Karpas-422 (cell line): ENCODE measurements at regions not wholly inside any gene's neighbourhood (a gene's known extent, or its start where the extent isn't known, plus 50 kb on each side); places are given as distances from the start of the nearest gene placed in this dataset.

Experiments
- DNase-seq: peaks from one replicate; pipeline ENCODE4 v3.0.0-alpha.2; 2015
- H2AFZ ChIP-seq: fragments of 200-600 bp; sonication (generic); 2 replicates; pipeline ENCODE4 v1.6.1; 2014; ENCODE audit warnings: antibody characterized with exemption, low read length, mixed read lengths
- H3K27ac ChIP-seq: fragments of 200-600 bp; sonication (generic); 2 replicates; pipeline ENCODE4 v1.5.1; 2014; ENCODE audit warnings: mild to moderate bottlenecking, low read length, moderate library complexity
- H3K27me3 ChIP-seq: fragments of 200-600 bp; sonication (generic); 2 replicates; pipeline ENCODE4 v1.6.1; 2014; ENCODE audit warnings: low read length, mixed read lengths
- H3K36me3 ChIP-seq: fragments of 200-600 bp; sonication (generic); 2 replicates; pipeline ENCODE4 v1.6.1; 2014; ENCODE audit warnings: low read length, mixed read lengths; ENCODE audit not compliant: insufficient read depth
- H3K4me1 ChIP-seq: fragments of 200-600 bp; sonication (generic); 2 replicates; pipeline ENCODE4 v1.6.1; 2014; ENCODE audit warnings: mild to moderate bottlenecking, low read length, mixed read lengths
- H3K4me2 ChIP-seq: fragments of 200-600 bp; sonication (generic); 2 replicates; pipeline ENCODE4 v1.6.1; 2014; ENCODE audit warnings: low read length, low read depth, mild to moderate bottlenecking; ENCODE audit not compliant: poor library complexity, severe bottlenecking
- H3K4me3 ChIP-seq: fragments of 200-600 bp; sonication (generic); 2 replicates; pipeline ENCODE4 v1.5.1; 2014; ENCODE audit warnings: mild to moderate bottlenecking, antibody characterized with exemption, low read length, mixed read lengths
- H3K79me2 ChIP-seq: fragments of 200-600 bp; sonication (generic); 2 replicates; pipeline ENCODE4 v1.6.1; 2014; ENCODE audit warnings: mild to moderate bottlenecking, low read length, mixed read lengths
- H3K9ac ChIP-seq: fragments of 200-600 bp; sonication (generic); 2 replicates; pipeline ENCODE4 v1.6.0; 2014; ENCODE audit warnings: low read length
- H3K9me2 ChIP-seq: fragments of 200-600 bp; sonication (generic), shearing (Covaris generic); replicated peaks from 2 replicates; pipeline ENCODE4 v1.6.0; 2014; ENCODE audit warnings: mild to moderate bottlenecking, low read length, moderate library complexity; ENCODE audit not compliant: insufficient read depth
- H3K9me3 ChIP-seq: fragments of 300-700, 200-600 bp; sonication (generic); 2 replicates; pipeline ENCODE4 v1.6.1; 2014; ENCODE audit warnings: low read length, mixed read lengths
- H4K20me1 ChIP-seq: fragments of 200-600 bp; sonication (generic); 2 replicates; pipeline ENCODE4 v1.6.1; 2014; ENCODE audit warnings: mild to moderate bottlenecking, antibody characterized with exemption, low read length, low read depth; ENCODE audit not compliant: insufficient read depth

- H2AFZ ChIP-seq = no peak overlapping the region
- no peaks in the 10 kb centered on the region for H3K27me3 ChIP-seq
- no peak overlapping the region for H3K27ac ChIP-seq
- no peak overlapping the region for H3K4me3 ChIP-seq
- no peaks in the 10 kb centered on the region for H4K20me1 ChIP-seq
- DNase-seq = no peak
- H3K9ac ChIP-seq = no peak overlapping the region
- H3K4me1 ChIP-seq = no peaks in the 10 kb centered on the region
- no peaks in the 10 kb centered on the region for H3K79me2 ChIP-seq
- H3K9me3 ChIP-seq = no peaks in the 10 kb centered on the region
- H3K4me2 ChIP-seq = no peak overlapping the region
- no peaks in the 10 kb centered on the region for H3K9me2 ChIP-seq
- no peaks in the 10 kb centered on the region for H3K36me3 ChIP-seq
Measured at GRCh38 chr1:219703368-219703639, 90.4 kb upstream of the ZC3H11B start.

DNA sequence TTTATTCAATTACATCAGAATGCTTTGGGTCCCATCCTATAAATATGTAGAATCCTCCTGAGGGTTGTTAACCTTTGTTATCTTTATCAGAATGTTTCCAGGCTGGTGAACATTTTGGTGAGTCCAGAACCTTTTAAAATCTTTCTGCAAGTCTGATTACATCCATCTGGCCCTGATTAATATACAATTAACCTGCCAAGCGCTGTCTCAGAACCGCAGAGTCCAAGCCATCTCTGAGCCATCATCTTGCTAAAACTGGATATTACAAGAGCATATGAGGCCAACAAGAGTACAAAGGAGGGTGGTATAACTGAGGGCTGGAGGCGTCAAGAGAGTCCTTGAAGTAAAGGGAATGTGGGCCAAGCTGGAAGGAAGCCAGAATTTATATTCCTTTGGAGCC lies 88.6 kb upstream of the ZC3H11B start:
- Histone ChIP-seq H3K36me3 (no peaks in the 10 kb centered on the region), H3K27ac (no peak overlapping the region), H3K27me3 (no peaks in the 10 kb centered on the region), H2AFZ (no peak overlapping the region), H3K9me2 (no peaks in the 10 kb centered on the region), H3K9me3 (no peaks in the 10 kb centered on the region), H3K4me1 (no peaks in the 10 kb centered on the region), H4K20me1 (no peaks in the 10 kb centered on the region), H3K79me2 (no peaks in the 10 kb centered on the region), H3K4me2 (no peak overlapping the region), H3K4me3 (no peak overlapping the region), H3K9ac (no peak overlapping the region)
- DNase-seq = no peak

- H3K9ac ChIP-seq = no peak overlapping the region
- no peaks in the 10 kb centered on the region for H3K27me3 ChIP-seq
- no peaks in the 10 kb centered on the region for H3K9me3 ChIP-seq
- H4K20me1 ChIP-seq = no peaks in the 10 kb centered on the region
- no peaks in the 10 kb centered on the region for H3K79me2 ChIP-seq
- no peak overlapping the region for H2AFZ ChIP-seq
- no peak overlapping the region for H3K4me3 ChIP-seq
- DNase-seq = no peak
- no peaks in the 10 kb centered on the region for H3K9me2 ChIP-seq
- H3K4me2 ChIP-seq = no peak overlapping the region
- no peaks in the 10 kb centered on the region for H3K36me3 ChIP-seq
- no peaks in the 10 kb centered on the region for H3K4me1 ChIP-seq
- no peak overlapping the region for H3K27ac ChIP-seq
Measured at GRCh38 chr1:219699870-219700269, 87.0 kb upstream of the ZC3H11B start.

DNA sequence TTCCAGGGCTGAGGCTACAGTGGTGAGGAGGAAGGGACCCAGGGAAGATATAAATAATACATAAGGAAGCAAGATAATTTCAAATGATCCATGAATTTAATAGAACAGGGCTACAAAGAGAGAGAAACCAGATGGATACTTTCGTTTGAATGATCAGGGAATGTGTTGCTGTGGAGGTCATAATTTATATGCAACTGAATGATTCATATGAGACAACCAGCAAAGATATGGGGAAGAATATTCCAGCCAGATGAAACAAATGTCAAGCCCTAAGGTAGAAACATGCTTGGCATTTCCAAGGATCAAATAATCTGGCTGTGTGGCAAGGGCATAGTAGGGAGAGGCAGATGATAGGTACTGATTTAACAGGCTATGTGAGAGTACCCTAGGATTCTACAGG lies 84.8 kb upstream of the ZC3H11B start:
- no peak for DNase-seq
- Histone ChIP-seq H3K4me2 (no peak overlapping the region), H3K36me3 (no peaks in the 10 kb centered on the region), H3K27ac (no peak overlapping the region), H2AFZ (no peak overlapping the region), H3K4me1 (no peaks in the 10 kb centered on the region), H3K9me2 (no peaks in the 10 kb centered on the region), H3K27me3 (no peaks in the 10 kb centered on the region), H3K4me3 (no peak overlapping the region), H3K9ac (no peak overlapping the region), H3K79me2 (no peaks in the 10 kb centered on the region), H3K9me3 (no peaks in the 10 kb centered on the region), H4K20me1 (no peaks in the 10 kb centered on the region)

GRCh38 chr1:219692981-219693380 lies 80.1 kb upstream of the ZC3H11B start:
- H3K9ac ChIP-seq = no peak overlapping the region
- H3K27me3 ChIP-seq = no peaks in the 10 kb centered on the region
- no peaks in the 10 kb centered on the region for H3K79me2 ChIP-seq
- H3K9me3 ChIP-seq = no peaks in the 10 kb centered on the region
- no peak overlapping the region for H3K4me2 ChIP-seq
- H3K4me1 ChIP-seq = no peaks in the 10 kb centered on the region
- H3K4me3 ChIP-seq = no peak overlapping the region
- no peaks in the 10 kb centered on the region for H4K20me1 ChIP-seq
- no peaks in the 10 kb centered on the region for H3K36me3 ChIP-seq
- H3K27ac ChIP-seq = no peak overlapping the region
- no peak for DNase-seq
- no peaks in the 10 kb centered on the region for H3K9me2 ChIP-seq
- H2AFZ ChIP-seq = no peak overlapping the region

DNA sequence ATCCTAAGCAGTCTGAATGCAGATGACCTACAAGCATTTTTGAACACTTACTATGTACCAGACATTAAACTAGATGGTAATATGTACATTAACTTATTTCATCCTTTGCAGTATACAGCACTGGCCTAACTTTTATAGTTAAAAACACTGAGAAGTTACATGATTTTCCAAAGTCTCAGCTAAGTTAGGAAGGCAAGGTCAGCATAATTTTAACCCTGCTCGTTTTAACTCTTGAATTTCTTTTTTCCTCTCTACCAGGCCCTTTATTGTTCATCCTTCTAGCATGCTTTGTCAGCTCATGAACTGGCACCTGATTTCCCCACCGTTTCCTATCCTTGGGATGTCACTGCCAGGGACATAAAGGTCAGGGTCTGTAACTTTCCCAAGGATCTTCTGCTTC lies 76.9 kb upstream of the ZC3H11B start:
- Histone ChIP-seq H3K9me2 (no peaks in the 10 kb centered on the region), H3K36me3 (no peaks in the 10 kb centered on the region), H3K4me3 (no peak overlapping the region), H3K27ac (no peak overlapping the region), H3K9me3 (no peaks in the 10 kb centered on the region), H3K79me2 (no peaks in the 10 kb centered on the region), H3K4me1 (no peaks in the 10 kb centered on the region), H3K4me2 (no peak overlapping the region), H3K9ac (no peak overlapping the region), H4K20me1 (no peaks in the 10 kb centered on the region), H2AFZ (no peak overlapping the region), H3K27me3 (no peaks in the 10 kb centered on the region)
- DNase-seq = no peak

GRCh38 chr1:219687779-219688178 lies 74.9 kb upstream of the ZC3H11B start:
- Histone ChIP-seq H3K4me1 (no peaks in the 10 kb centered on the region), H3K9me3 (no peaks in the 10 kb centered on the region), H3K4me2 (no peak overlapping the region), H3K36me3 (no peaks in the 10 kb centered on the region), H2AFZ (no peak overlapping the region), H3K79me2 (no peaks in the 10 kb centered on the region), H3K4me3 (no peak overlapping the region), H4K20me1 (no peaks in the 10 kb centered on the region), H3K27me3 (no peaks in the 10 kb centered on the region), H3K9ac (no peak overlapping the region), H3K27ac (no peak overlapping the region), H3K9me2 (no peaks in the 10 kb centered on the region)
- DNase-seq = no peak

DNA sequence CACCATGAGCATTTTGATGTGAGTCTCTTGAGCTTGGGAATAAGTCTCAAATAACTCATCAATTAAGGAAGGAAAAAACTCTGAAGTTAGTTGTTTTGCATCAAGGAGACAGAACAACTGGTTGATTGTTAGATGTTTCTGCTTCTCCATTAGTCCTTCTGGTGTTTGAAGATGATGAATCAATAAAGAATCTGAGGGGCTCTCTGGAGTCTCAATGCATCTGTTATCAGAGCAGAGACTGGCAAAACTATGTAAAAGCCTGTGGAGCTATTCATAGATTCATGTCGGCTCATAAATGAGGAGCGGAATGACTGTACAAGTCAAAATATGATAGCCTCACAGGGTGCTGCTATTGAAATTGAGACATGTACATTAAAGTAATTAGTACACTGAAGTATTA lies 73.3 kb upstream of the ZC3H11B start:
- H3K9me3 ChIP-seq = no peaks in the 10 kb centered on the region
- no peak overlapping the region for H2AFZ ChIP-seq
- no peaks in the 10 kb centered on the region for H3K9me2 ChIP-seq

GRCh38 chr1:219682788-219683187 lies 69.9 kb upstream of the ZC3H11B start:
- H3K9me2 ChIP-seq = no peaks in the 10 kb centered on the region
- H3K27ac ChIP-seq = no peak overlapping the region
- no peak overlapping the region for H3K9ac ChIP-seq
- no peak overlapping the region for H3K4me3 ChIP-seq
- no peaks in the 10 kb centered on the region for H3K36me3 ChIP-seq
- H4K20me1 ChIP-seq = no peaks in the 10 kb centered on the region
- no peaks in the 10 kb centered on the region for H3K27me3 ChIP-seq
- no peak overlapping the region for H2AFZ ChIP-seq
- H3K79me2 ChIP-seq = no peaks in the 10 kb centered on the region
- DNase-seq = no peak
- no peaks in the 10 kb centered on the region for H3K4me1 ChIP-seq
- no peak overlapping the region for H3K4me2 ChIP-seq
- no peaks in the 10 kb centered on the region for H3K9me3 ChIP-seq

More for the DNA sequence above, 73.3 kb upstream of the ZC3H11B start:
- Histone ChIP-seq H4K20me1 (no peaks in the 10 kb centered on the region), H3K4me1 (no peaks in the 10 kb centered on the region), H3K27me3 (no peaks in the 10 kb centered on the region), H3K9ac (no peak overlapping the region), H3K27ac (no peak overlapping the region), H3K36me3 (no peaks in the 10 kb centered on the region), H3K4me3 (no peak overlapping the region), H3K79me2 (no peaks in the 10 kb centered on the region), H3K4me2 (no peak overlapping the region)
- no peak for DNase-seq
